Stimulated activated CD4-positive, alpha-beta T cell treated with anti-CD3 and anti-CD28 coated beads, Interleukin-4, amount 100 ng/mL, for 48 hours (primary cell): ENCODE measurements at regions not wholly inside any gene's neighbourhood (a gene's known extent, or its start where the extent isn't known, plus 50 kb on each side); places are given as distances from the start of the nearest gene placed in this dataset.
A peak's percentile ranks its signal among the peaks of the same experiment; 100 is the strongest.

Experiments
- DNase-seq, 2 donors: peaks; one replicate each; pipeline ENCODE4 v3.0.0-alpha.2; 2020; ENCODE audit warnings: low read depth in 2 of 2

DNA sequence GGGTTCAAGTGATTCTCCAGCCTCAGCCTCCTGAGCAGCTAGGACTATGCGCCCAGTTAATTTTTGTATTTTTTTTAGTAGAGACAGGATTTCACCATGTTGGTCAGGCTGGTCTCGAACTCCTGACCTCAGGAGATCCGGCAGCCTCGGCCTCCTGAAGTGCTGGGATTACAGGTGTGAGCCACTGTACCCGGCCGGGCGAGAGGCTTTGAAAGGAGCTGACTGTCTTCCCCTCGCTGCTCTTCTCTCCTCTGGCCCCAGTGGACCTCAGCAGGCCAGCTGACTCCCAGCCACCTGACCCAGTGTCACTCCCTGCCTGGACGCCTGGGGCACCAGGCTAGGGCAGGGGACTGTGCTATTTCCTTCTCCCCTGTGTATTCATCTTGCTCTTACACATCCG lies 89.5 kb upstream of the ANKRD55 start:
- DNase-seq = no peak

DNA sequence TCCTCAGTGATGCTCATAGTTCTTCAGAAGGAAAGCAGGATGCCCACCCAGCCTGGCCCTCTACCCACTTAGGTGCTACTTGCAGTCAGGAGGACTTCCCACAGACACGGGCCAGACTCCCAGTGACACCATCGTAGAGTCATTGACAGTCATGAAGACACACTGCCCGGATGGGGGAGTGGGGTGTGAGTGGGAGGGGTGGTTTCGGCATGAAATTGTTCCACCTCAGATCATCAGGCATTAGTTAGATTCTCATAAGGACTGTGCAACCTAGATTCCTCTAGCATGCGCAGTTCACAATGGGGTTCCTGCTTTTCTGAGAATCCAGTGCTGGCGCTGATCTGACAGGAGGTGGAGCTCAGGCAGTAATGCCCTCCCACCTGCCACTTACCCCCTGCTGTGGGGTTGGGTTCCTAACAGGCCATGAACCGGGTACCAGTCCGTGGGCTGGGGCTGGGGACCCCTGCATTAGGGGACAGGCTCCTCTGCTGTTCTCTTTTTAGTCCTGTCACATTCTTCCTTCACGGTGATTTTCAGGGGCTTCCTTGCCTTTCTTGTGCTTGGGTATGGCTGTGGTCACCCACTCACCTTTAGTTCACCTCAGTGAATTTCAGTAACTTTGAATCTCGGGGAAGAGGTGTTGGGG lies 88.2 kb upstream of the ANKRD55 start:
- peak in 1 of 2 donors; percentile 45 for DNase-seq

DNA sequence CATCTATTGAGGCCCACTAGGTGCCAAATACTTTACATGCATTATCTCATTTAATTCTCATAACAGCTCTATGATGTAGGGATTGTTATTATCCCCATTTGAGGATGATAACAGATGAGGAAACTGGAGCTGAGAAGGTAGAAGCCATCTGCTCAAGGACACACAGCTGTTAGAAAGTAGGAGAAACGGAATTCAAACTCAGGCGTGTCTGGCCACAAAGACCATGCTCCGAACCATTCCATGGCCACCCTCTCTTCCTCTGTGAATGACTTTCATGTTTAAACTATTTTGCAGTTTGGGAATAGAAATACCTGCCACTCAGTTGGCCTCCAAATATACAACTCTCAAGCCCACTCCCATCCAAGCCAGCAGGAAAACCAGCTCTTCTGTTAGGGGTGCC lies 87.6 kb upstream of the ANKRD55 start:
- no peak for DNase-seq

DNA sequence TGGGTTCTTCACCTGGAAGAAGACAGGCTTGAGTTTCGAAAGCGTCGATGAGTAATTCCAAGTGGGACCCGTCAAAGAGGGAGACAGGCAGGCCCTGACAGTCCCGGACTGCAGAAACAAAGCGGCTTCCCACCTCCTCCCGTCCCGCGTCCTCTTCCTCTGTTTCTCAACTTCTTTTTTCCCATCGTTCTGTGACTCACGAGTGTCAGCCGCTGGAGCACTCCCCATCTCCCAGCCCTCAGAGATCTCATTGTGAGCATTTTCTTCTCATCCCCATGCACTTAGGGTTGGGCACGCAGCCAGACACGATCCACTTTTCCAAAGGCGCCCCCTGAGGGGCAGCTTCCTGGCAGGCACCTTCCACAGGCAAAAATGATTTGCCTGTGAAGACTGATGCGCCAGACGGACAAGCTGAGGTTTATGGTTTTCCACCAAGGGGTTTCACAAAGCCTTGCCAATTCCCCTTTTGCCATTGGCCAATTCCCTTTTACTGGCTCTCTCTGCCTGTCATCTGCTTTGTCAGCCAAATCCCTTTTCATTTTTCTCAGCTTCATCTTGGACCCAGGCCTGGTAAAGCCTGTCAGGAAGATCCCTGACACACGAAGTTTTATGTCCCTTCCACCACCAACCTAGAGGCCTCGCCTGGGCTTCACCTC lies 86.5 kb upstream of the ANKRD55 start:
- no peak for DNase-seq

DNA sequence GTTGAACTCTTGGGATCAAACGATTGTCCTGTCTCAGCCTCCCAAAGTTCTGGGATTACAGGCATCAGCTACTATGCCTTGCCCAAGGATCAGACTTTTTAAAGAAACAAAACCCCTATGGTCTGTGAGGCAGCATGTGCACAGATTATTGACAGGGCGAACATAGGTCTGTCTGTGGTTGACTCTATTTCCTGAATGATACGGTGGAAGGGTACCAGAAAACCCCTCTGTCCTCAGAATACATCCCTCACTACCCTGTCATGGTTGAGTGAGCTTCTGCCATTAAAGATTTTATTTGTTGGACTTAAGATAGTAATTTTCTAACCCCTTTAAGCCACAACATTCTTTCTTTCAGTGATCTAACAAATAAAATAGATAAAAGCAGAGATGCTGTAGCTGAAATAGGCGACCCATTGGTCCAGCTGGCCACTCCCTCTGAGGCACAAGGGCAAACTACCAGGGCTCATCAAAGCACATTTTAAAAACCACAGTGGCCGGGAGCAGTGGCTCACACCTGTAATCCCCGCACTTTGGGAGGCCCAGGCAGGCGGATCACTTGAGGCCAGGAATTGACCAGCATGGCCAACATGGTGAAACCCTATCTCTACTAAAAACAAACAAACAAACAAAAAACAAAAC lies 84.9 kb upstream of the ANKRD55 start:
- DNase-seq = no peak

DNA sequence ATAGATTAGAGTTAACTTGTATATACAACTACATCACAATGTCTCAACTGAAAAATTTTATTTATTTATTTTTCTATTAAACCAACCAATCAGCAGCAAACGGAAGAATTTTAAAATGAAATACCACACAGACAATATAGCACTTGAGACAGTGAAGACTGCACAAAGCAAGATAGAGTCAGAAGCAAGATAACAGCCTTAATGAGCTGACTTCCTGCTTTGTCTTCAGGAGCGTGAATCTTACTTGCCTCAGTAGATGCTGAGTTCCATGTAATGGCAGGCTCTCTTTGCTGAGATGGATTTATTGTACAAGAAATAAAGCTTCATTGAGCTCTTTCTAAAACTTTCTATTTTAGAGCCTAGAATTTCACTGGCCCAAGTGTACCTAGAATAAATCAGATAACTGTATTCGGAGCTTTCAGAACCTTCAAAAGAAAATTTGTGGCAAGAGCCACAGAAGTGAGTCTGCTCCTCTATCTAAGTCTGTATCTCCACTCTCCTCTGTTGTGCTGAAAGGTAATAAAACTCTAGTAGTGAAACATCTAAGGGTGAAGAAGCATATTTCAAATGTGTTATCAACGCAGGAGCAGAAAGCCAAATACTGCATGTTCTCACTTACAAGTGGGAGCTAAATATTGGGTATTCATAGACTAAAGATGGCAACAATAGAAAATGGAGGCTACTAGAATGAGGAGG lies 83.3 kb upstream of the ANKRD55 start:
- no peak for DNase-seq

DNA sequence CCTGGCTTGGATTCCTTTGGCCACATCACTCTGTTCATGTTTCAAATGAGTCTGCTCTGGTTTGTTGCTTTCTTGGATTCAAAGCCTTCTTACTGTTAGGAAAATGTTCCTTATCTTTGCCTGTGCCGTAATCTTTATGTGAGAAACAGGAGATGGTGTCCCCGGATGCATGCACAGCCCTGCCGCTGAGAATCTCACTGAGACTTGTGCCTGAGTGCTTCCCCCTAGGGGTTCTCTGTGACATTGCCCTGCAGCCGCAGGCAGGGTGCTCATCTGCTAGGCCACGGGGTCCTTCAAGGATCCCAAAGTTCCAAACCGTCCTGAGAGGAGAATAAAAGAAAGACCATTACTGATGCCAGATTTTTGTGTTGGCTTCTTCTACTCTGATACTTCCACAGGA lies 81.4 kb upstream of the ANKRD55 start:
- DNase-seq = no peak

DNA sequence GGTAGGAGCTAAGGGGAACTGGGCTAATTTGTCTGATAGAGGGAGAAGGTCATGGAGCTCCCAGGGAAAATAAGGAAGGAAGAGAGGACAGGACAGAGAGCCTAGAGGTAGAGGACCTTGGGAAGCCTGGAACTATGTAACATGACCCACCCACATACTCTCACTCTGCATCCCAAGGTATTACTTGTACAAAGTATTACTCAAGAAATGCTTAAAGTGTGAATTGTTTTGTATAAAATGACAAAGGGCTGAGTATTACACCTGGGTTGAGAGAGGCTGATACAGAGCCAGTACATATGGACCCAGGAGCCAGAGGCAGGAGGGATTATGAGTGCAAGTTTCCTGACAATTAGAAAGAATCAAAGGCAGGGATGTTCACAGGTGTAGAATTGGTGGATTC lies 80.5 kb upstream of the ANKRD55 start:
- DNase-seq = no peak

DNA sequence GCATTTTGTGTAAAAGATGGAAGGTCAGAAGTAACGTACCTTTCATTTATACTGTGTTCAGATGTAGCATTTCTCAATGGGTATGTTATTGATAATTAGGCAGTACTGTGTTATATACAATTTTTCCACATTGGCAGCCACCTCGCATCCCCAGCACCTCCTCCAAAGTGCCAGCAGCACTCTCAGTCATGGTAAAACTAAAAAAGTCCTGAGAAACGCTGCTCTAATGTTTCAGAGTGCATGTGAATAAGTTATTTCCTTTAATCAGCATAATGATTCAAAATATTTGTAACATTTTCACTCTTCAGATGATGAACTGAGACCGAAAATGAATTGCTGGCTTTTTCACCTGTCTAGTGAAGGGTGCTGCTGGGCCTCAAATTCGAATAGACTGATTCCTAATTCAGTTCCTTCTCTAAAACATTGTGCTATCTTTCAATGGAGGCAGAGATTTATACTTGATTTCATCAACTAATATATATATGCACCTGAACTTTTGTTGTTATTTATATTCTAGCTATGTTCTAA lies 79.9 kb upstream of the ANKRD55 start:
- no peak for DNase-seq

DNA sequence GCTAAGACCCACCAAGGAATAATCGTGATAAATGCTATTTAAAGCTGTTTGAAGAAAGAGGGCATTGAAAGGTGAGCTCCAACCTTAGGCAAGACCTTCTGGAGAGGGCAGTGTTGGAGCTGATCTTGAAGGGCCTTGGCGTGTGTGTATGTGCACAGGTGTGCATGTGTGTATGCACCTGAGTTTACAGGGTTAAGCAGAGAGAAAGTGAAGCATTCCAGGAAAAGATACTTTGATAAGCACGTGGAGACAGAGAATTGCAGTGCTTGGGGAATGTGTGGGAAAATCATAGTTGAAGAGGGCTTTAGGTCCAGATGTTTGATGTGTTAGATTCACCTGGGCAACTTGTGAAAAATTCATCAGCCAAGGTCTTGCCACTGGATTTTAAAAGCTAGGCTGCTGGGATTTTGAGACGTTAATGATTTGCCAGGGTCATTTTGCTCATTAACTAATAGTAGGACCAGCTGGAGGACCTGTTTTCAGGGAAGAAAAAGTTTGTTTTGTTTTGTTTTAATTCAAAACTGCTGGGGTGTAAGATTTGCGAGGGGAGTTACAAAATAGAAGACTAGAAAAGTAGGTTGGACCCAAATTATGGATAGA lies 78.3 kb upstream of the ANKRD55 start:
- no peak for DNase-seq

DNA sequence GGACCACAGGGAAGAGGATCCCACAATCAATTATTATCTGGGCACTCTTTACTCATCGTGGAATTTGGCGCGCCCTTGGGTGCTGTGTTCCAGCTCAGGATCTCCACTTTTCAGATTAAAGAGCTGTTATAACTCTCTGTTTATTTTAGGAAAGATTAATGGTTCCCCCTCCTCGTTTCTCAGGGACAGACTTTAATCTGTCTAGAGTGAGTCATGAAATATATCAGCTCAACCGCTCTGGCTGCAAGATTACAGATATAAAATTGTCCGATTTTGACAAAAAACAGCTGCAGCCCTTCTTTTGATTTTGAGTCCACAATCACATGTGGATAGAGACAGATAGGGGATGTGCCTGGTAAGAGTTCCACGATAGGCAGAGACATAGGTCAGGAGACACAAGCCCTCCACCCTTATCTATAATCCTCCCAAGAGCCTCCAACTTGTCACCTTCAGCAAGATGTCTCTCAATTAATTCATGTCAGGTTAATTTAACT lies 77.6 kb upstream of the ANKRD55 start:
- no peak for DNase-seq

DNA sequence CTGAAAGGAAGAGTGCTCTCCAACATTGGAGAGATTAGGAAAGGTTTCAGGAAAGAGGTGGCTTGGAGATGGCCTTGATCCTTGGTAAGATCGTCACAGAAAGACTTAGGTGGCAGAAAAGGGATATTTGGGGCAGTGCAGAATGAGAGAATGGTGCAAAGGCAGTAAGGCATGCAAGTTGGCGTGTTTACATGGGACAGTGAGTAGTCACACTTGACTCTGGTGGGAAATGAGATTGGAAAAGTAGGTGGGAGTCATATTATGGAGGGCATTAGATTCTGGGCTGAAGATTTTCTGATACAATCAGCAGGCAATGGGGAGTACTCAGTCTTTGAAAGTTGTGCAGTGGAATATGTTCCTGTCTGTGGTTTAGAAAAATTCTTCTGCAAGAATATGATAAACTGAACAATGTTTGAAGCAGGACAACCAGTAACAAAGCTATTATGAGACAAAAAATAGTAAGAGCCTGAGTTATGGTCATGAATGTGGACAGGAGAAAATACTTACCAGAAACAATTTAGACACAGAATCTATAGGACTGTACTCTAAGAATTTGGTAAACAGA lies 76.2 kb upstream of the ANKRD55 start:
- DNase-seq = no peak

DNA sequence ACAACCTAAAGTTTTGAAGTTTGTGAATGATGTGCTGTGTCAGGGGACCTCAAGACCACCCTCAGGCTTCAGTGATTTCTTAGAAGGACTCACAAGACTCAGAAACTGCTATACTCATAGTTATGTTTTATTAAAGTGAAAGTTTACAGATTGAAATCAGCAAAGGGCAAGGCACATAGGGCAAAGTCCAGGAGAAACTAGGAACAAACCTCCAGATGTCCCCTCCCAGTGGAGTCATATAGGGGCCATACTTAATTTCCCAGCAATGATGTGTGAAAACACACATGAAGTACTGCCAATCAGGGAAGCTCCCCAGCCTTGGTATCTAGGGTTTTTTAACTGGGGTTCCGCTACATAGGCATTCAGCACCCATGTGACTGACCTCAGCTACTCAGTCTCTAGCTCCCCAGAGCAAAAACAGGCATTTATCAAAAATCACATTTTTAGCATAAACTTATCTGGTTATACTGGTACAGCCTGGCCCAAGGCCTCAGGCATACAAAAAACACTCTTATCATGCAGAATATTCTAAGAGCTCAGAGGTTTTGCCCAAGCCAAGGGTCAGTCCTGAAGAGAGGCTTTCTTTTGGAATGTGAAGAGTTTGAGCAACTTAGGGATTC lies 74.7 kb upstream of the ANKRD55 start:
- DNase-seq = no peak

DNA sequence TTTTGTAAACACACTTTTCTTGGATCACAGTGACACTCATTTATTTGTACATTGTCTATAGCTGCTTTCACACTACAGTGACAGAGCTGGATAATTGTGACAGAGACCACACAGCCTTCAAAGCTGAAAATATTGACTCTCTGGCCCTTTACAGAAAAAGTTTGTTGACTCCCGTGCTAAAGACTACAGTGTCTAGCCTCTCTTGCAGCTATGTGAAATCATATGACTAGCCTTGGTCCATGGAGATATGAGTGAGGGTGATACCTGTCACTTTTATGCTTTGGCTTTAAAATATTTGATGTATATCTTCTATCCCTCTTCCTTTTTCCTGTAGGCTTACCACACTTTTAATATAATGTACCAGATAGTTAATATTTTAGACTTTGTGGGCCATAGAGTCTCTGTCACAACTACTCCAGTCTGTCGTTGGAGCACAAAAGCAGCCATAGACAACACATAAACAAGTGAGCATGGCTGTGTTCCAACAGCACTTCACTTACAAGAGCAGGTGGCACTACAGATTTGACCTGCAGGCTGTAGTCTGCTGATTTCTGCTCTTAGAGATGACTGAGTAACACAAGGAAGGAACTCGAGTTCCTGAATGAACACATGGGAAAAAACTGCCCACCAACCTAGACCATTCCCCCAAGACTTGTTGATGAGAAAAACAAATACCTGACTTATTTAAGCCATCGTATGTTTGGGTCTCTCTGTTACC lies 73.5 kb upstream of the ANKRD55 start:
- no peak for DNase-seq

DNA sequence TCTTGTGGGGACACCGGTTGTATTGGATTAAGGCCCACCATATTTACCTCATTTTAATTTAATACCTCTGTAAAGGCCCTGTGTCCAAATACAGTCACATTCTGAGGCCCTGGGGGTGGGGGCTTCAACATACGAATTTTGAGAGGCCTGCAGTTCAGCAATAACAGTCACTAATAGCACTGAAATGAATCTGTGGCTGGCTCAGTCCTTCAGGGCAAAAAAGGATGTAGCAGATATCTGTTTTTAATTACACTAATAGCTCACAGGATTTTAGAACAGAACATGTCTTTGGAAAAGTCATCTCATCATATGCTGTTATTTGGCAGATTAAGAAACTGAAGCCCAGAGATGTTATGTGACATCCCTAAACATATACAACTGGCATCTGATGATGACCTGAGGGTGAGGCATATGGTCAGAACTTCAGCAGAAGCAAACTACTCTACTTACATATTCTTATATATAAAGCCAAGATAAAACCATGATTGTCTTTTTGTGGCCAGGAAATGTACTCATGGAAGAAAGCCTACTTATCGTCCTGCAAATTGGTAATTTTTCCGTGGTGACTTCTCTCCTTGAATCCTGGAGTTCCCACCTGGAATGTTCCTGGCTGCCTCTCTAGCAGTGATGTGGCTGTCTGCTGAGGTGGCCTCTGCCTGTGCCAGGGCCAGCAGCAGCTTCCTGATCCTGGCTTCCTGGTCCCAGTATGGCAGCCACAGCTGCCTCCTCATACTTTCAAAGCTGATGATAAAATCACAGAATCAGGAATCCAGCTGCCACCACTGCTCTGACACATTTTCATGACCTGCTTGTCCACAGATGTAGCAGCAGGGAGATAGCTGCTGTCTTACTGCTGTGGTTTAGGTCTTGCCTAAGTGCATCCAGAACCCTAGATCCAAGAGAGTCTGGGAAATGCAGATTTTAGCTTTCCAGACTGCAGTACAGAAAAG lies 72.1 kb upstream of the ANKRD55 start:
- no peak for DNase-seq

DNA sequence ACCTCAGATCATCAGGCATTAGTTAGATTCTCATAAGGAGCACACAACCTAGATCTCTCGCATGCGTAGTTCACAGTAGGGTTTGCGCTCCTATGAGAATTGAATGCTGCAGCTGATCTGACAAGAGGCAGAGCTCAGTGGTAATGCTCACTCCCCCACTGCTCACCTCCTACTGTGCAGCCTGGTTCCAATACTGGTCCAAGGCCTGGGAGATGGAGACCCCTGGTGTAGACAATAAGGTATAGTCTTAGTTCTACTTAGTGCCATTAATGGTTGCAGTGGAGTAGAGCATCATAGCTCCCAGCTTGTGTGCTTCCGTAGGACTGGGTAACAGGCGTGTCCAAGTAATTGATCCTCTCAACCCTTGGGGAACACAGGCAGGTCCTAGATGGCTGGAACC lies 70.4 kb upstream of the ANKRD55 start:
- DNase-seq = no peak

DNA sequence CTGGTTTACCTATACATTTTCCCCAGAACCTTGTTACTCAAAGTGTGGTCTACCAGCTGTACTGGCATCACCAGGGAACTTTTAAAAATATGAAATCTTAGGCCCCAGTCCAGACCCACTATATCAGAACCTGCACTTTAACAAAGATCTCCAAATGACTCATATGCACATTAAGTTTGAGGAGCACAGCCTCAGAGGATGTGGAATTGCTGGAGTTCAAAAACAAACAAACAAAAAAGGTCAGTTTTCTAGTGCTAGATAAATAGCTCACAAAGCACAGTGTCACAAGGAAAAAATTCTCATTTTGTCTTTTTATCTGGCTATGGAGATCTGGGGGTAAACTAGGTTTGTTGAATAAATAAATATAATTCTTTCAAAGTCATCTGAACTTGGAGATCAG lies 68.9 kb upstream of the ANKRD55 start:
- no peak for DNase-seq

DNA sequence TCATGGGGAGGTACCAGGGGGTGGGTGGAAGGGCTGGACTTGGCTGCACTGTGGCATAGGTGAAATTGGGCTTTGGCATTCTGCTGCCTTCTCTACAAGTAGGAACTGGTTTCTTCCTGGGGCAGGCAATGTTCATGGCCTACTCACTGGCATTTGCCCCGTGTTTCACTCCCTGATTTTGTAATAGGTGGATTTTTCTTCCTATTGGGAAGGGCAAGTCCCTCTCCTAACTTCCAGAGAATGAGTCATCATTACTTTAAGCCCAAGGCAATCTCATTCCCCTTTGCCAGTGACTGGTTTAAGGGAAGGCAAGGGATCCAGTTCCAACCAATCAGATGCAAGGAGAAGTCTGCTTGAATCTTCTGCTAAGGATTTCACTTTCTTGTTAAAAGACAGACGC lies 67.9 kb upstream of the ANKRD55 start:
- no peak for DNase-seq

DNA sequence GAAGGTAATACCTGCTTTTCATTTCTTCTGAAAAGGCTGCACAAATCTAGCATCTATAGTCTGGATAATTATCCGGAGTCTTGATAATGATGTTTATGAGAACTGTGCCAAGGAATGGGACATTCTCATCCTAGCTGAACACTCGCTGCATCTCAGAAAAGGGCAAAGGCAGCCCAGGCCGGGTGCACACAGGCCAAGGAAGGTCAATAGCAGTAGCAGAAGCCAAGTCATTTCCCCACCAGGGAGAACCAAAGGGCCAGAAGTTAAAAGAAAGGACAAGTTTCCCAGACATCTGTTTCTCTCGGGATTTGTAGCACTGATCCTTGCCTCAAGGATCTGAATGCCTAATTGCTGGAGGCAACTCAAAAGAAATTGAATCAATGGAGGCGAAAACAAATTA lies 66.1 kb upstream of the ANKRD55 start:
- DNase-seq = no peak
